ENCODE measurements at regions not wholly inside any gene's neighbourhood (a gene's known extent, or its start where the extent isn't known, plus 50 kb on each side); places are given as distances from the start of the nearest gene placed in this dataset.

DNA sequence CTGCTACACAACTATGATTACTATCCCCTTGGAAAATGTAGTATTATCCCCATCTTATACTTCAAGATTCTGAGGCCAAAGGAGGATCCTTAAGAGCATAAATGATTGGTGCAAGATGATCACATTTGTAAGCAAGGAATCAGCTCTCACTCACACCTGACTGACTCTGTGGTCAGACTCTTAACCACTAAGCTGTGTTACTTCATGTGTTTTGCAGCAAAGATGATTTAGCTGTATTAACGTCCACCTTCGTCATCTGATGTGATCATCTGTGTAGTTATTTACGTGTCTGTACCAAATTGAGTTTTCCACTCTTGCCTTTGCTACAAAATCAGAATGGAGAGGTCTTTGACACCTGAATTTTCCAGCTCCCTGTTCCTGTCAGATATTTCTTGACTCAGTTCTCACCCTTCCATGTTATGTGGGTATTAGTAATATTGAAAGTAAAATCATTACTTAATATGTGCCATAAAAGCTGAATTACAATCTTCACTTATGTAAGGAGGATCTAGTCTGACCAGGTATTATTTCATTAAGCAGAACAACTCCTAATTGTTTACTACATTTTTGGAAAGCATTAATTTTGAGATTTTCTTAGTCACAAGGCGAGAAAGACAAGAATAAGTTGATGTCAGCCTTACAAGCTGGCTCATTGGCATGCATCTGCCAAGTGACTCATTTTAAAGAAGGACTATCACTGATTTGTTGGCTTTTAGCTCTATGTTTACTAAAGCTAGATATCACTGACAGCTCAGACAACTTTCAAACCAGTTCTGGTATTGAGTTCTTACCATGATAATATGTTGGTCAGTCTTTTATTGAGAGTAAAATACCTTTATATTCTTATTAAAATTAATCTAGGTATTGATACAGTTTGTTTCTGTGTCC, 1279.8 kb upstream of the PCDH9 start:
- ChIA-PET CTCF (no interaction called here), POLR2A (no interaction called here)
- ATAC-seq (no peak), DNase-seq (no peak)
- Mint-ChIP-seq H3K4me3 (no peak overlapping the region), H3K36me3 (ENCODE audit: low read depth) (no peaks in the 10 kb centered on the region), H3K9me3 (ENCODE audit: insufficient read depth) (peaks cover 11% of the 10 kb centered on the region), H3K27me3 (ENCODE audit: low read depth) (no peaks in the 10 kb centered on the region), H3K27ac (no peak overlapping the region), H3K4me1 (ENCODE audit: low read depth) (no peaks in the 10 kb centered on the region)

GRCh38 chr13:68506888-68507551, 1276.9 kb upstream of the PCDH9 start:
- DNase-seq (no peak), ATAC-seq (no peak)
- Mint-ChIP-seq H3K27ac (no peak overlapping the region), H3K4me1 (ENCODE audit: low read depth) (no peaks in the 10 kb centered on the region), H3K4me3 (no peak overlapping the region), H3K9me3 (ENCODE audit: insufficient read depth) (no peaks in the 10 kb centered on the region), H3K36me3 (ENCODE audit: low read depth) (no peaks in the 10 kb centered on the region), H3K27me3 (ENCODE audit: low read depth) (no peaks in the 10 kb centered on the region)
- CTCF ChIA-PET: no interaction called here
- POLR2A ChIA-PET: no interaction called here

GRCh38 chr13:68490594-68490993, 1260.5 kb upstream of the PCDH9 start:
- H3K9me3 Mint-ChIP-seq (ENCODE audit: insufficient read depth): peaks cover 20% of the 10 kb centered on the region
- no peaks in the 10 kb centered on the region for H3K4me1 Mint-ChIP-seq (ENCODE audit: low read depth)
- CTCF ChIA-PET: no interaction called here
- POLR2A ChIA-PET: no interaction called here
- DNase-seq (no peak), ATAC-seq (no peak)
- H3K27ac Mint-ChIP-seq: no peak overlapping the region
- H3K36me3 Mint-ChIP-seq (ENCODE audit: low read depth): no peaks in the 10 kb centered on the region
- H3K4me3 Mint-ChIP-seq: no peak overlapping the region
- no peaks in the 10 kb centered on the region for H3K27me3 Mint-ChIP-seq (ENCODE audit: low read depth)

- Mint-ChIP-seq H3K27ac (no peak overlapping the region), H3K4me3 (no peak overlapping the region), H3K9me3 (ENCODE audit: insufficient read depth) (peaks cover 32% of the 10 kb centered on the region), H3K36me3 (ENCODE audit: low read depth) (no peaks in the 10 kb centered on the region), H3K27me3 (ENCODE audit: low read depth) (no peaks in the 10 kb centered on the region), H3K4me1 (ENCODE audit: low read depth) (no peaks in the 10 kb centered on the region)
- CTCF ChIA-PET: no interaction called here
- ATAC-seq: no peak
- no peak for DNase-seq
- POLR2A ChIA-PET: no interaction called here
These were observed 1251.0 kb upstream of the PCDH9 start for GRCh38 chr13:68481130-68481529.

DNA sequence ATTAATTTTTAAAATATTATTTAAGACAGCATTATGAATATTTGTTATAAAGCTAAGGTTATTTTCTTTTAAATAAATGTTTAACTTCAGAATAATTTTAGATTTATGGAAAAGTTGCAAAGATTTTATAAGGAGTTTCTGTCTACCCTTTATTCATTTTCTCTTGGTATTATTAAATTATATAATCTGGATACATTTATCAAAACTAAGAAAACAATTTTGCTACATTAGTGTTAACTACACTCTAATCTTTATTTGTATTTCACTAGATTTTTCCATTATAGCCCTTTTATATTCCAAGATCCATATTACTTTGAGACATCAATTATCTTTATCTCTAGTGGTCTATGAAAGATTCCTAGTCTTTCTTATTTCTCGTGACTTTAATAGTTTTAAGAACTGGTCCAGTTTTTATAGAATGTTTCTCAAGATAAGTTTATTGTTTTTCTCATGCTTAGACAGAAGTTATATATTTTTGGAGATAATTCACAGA, 1243.7 kb upstream of the PCDH9 start:
- POLR2A ChIA-PET: no interaction called here
- no peak for ATAC-seq
- H3K4me3 Mint-ChIP-seq: no peak overlapping the region
- H3K4me1 Mint-ChIP-seq (ENCODE audit: low read depth): no peaks in the 10 kb centered on the region
- H3K36me3 Mint-ChIP-seq (ENCODE audit: low read depth): no peaks in the 10 kb centered on the region
- CTCF ChIA-PET: no interaction called here
- H3K9me3 Mint-ChIP-seq (ENCODE audit: insufficient read depth): peaks cover 13% of the 10 kb centered on the region
- DNase-seq: no peak
- H3K27me3 Mint-ChIP-seq (ENCODE audit: low read depth): no peaks in the 10 kb centered on the region
- no peak overlapping the region for H3K27ac Mint-ChIP-seq

DNA sequence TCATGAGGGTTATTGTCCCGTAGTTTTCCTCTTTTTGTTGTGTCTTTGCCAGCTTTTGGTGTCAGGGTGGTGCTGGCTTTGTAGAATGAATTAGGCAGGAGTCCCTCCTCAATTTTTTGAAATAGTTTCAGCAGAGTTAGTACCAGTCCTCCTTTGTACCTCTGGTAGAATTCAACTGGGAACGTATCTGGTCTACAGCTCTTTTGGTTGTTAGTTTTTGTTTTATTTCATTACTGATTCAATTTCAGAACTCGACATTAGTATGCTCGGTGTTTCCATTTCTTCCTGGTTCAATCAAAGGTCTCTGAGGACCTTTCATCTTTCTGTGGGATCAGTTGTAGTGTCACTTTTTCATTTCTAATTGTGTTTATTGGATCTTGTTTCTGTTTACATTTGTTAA, 1237.0 kb upstream of the PCDH9 start:
- no peak overlapping the region for H3K27ac Mint-ChIP-seq
- H3K27me3 Mint-ChIP-seq (ENCODE audit: low read depth): no peaks in the 10 kb centered on the region
- CTCF ChIA-PET: no interaction called here
- peaks cover 18% of the 10 kb centered on the region for H3K9me3 Mint-ChIP-seq (ENCODE audit: insufficient read depth)
- no peak for DNase-seq
- ATAC-seq: no peak
- no peaks in the 10 kb centered on the region for H3K36me3 Mint-ChIP-seq (ENCODE audit: low read depth)
- H3K4me1 Mint-ChIP-seq (ENCODE audit: low read depth): no peaks in the 10 kb centered on the region
- POLR2A ChIA-PET: no interaction called here
- H3K4me3 Mint-ChIP-seq: no peak overlapping the region

DNA sequence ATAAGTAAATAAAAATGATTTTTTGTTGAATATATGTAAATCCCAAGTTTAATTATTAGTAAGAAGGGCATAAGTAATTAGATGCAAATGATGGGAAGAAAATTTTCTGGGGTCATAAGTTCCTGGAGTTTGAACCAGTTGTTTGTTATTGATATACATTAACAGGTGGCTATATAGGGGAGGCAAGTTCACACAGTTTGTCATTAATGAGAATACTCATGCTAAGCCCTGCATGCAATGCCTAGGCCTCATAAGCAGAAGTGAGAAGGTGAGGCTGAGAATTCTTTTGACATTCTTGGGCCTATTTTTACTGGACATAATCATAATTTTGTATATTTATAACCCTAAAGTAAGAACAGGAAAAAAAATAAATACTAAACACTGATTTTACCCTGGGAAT, 1210.7 kb upstream of the PCDH9 start:
- Mint-ChIP-seq H3K4me3 (no peak overlapping the region), H3K9me3 (ENCODE audit: insufficient read depth) (peaks cover 15% of the 10 kb centered on the region), H3K36me3 (ENCODE audit: low read depth) (no peaks in the 10 kb centered on the region), H3K27me3 (ENCODE audit: low read depth) (no peaks in the 10 kb centered on the region), H3K4me1 (ENCODE audit: low read depth) (no peaks in the 10 kb centered on the region), H3K27ac (no peak overlapping the region)
- DNase-seq: no peak
- no peak for ATAC-seq
- CTCF ChIA-PET: no interaction called here
- POLR2A ChIA-PET: no interaction called here

DNA sequence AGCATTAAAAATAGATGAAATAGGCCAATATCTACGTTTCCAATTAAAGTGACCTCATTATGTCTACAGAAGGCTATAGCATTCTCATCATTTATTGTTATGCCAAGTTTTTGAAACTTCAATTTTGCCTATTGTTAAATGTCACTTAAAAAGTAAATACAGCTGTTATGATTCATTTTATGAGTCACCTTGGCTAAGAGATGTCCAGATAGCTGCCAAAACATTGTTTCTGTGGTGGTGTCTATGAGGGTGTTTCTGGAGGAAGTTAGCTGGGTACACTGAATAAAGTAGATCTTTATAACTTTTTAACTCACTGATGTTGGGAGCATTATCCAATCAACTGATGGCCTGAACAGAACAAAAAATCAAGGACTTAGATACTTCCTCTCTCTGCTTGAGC, 1209.7 kb upstream of the PCDH9 start:
- DNase-seq (no peak), ATAC-seq (no peak)
- CTCF ChIA-PET: no interaction called here
- Mint-ChIP-seq H3K27me3 (ENCODE audit: low read depth) (no peaks in the 10 kb centered on the region), H3K36me3 (ENCODE audit: low read depth) (no peaks in the 10 kb centered on the region), H3K4me1 (ENCODE audit: low read depth) (no peaks in the 10 kb centered on the region), H3K27ac (no peak overlapping the region), H3K4me3 (no peak overlapping the region), H3K9me3 (ENCODE audit: insufficient read depth) (peaks cover 7% of the 10 kb centered on the region)
- POLR2A ChIA-PET: no interaction called here

DNA sequence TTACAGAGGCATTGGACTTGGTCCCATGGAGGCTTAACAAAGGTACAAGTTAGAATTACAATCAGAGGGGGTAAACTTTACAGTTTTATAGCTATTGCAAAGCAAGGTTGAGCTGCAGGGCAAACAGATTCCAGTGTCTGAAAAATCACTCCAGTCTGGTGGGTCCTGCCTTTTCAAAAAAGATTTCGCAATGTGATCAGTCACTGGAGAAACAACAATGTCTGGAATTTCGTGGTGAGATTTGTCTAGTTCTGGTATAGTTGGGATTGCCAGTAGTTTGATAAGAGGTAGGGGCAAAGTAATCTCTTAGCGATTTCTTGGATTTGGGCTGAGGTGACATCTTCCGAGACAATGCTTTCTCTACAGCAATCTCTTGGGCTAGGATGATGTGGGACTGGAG, 1198.2 kb upstream of the PCDH9 start:
- ATAC-seq: no peak
- no peak overlapping the region for H3K4me3 Mint-ChIP-seq
- H3K27ac Mint-ChIP-seq: no peak overlapping the region
- H3K4me1 Mint-ChIP-seq (ENCODE audit: low read depth): no peaks in the 10 kb centered on the region
- H3K36me3 Mint-ChIP-seq (ENCODE audit: low read depth): peaks cover 2% of the 10 kb centered on the region
- CTCF ChIA-PET: no interaction called here
- POLR2A ChIA-PET: no interaction called here
- no peak for DNase-seq
- peaks cover 29% of the 10 kb centered on the region for H3K9me3 Mint-ChIP-seq (ENCODE audit: insufficient read depth)
- H3K27me3 Mint-ChIP-seq (ENCODE audit: low read depth): no peaks in the 10 kb centered on the region

DNA sequence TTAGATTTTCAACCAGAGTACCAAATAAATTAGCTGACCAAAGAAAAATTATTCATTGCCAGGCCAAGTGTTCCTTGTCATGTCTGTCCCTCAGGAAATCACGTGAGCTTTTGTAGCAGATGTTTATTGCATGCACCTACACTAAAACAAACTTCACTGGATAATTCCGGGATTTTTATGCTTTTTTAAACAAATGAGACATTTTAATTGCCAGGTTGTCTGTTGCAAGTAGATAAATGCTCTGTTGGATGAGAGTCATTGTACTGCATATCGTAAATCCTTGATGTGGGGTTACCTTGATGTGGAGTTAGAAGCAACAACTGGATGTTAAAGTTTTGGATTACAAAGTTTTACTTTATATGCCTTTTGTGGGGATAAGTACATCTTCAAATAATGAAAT, 1187.7 kb upstream of the PCDH9 start:
- H3K9me3 Mint-ChIP-seq (ENCODE audit: insufficient read depth): peaks cover 9% of the 10 kb centered on the region
- DNase-seq: no peak
- H3K4me1 Mint-ChIP-seq (ENCODE audit: low read depth): no peaks in the 10 kb centered on the region
- ChIA-PET CTCF (no interaction called here), POLR2A (no interaction called here)
- no peaks in the 10 kb centered on the region for H3K36me3 Mint-ChIP-seq (ENCODE audit: low read depth)
- H3K27me3 Mint-ChIP-seq (ENCODE audit: low read depth): no peaks in the 10 kb centered on the region
- H3K4me3 Mint-ChIP-seq: no peak overlapping the region
- H3K27ac Mint-ChIP-seq: no peak overlapping the region
- no peak for ATAC-seq

- ATAC-seq (no peak), DNase-seq (no peak)
- CTCF ChIA-PET: no interaction called here
- H3K27me3 Mint-ChIP-seq (ENCODE audit: low read depth): no peaks in the 10 kb centered on the region
- no peak overlapping the region for H3K27ac Mint-ChIP-seq
- POLR2A ChIA-PET: no interaction called here
- peaks cover 24% of the 10 kb centered on the region for H3K9me3 Mint-ChIP-seq (ENCODE audit: insufficient read depth)
- H3K4me1 Mint-ChIP-seq (ENCODE audit: low read depth): no peaks in the 10 kb centered on the region
- no peak overlapping the region for H3K4me3 Mint-ChIP-seq
- no peaks in the 10 kb centered on the region for H3K36me3 Mint-ChIP-seq (ENCODE audit: low read depth)
These were observed 1179.9 kb upstream of the PCDH9 start for GRCh38 chr13:68410007-68410406.

DNA sequence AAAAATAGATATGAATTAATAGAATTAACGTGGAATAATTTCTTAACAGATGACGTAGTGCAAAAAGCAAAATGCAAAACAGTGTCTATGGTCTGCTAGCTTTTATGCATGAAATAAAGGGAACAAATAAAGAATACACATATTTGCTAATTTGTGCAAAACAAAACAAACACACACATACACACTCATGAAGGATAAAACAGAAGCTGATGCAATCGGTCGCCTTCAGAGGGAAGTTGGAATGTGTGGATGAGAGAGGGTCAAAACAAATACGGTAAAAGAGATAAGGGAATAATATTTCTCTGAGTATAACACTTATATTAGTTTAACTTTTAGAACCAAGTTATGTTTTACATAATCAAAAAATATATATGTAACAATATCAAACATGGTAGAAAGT, 1160.9 kb upstream of the PCDH9 start:
- ChIA-PET POLR2A (no interaction called here), CTCF (no interaction called here)
- no peak for ATAC-seq
- peaks cover 16% of the 10 kb centered on the region for H3K9me3 Mint-ChIP-seq (ENCODE audit: insufficient read depth)
- no peak overlapping the region for H3K4me3 Mint-ChIP-seq
- no peak overlapping the region for H3K27ac Mint-ChIP-seq
- H3K4me1 Mint-ChIP-seq (ENCODE audit: low read depth): no peaks in the 10 kb centered on the region
- DNase-seq: no peak
- no peaks in the 10 kb centered on the region for H3K36me3 Mint-ChIP-seq (ENCODE audit: low read depth)
- no peaks in the 10 kb centered on the region for H3K27me3 Mint-ChIP-seq (ENCODE audit: low read depth)

GRCh38 chr13:68386808-68387207, 1156.7 kb upstream of the PCDH9 start:
- H3K4me3 Mint-ChIP-seq: no peak overlapping the region
- ATAC-seq (no peak), DNase-seq (no peak)
- H3K36me3 Mint-ChIP-seq (ENCODE audit: low read depth): no peaks in the 10 kb centered on the region
- H3K27ac Mint-ChIP-seq: no peak overlapping the region
- ChIA-PET CTCF (no interaction called here), POLR2A (no interaction called here)
- no peaks in the 10 kb centered on the region for H3K4me1 Mint-ChIP-seq (ENCODE audit: low read depth)
- no peaks in the 10 kb centered on the region for H3K27me3 Mint-ChIP-seq (ENCODE audit: low read depth)
- peaks cover 6% of the 10 kb centered on the region for H3K9me3 Mint-ChIP-seq (ENCODE audit: insufficient read depth)
